Thyroid gland (tissue), 4 donors: ENCODE measurements at regions not wholly inside any gene's neighbourhood (a gene's known extent, or its start where the extent isn't known, plus 50 kb on each side); places are given as distances from the start of the nearest gene placed in this dataset.

ENCODE experiments used
- DNase-seq, 2 donors: peaks; one replicate each; pipeline ENCODE4 v3.0.0-alpha.2; 2019
- H3K27ac ChIP-seq, 3 donors: fragments of 200-600 bp; sonication (generic); 1 replicate in 2 of 3; 2 replicates in 1 of 3; pipeline ENCODE4 v1.5.1; 2016 to 2019; ENCODE audit warnings: mild to moderate bottlenecking in 1 of 3, moderate library complexity in 1 of 3
- H3K27me3 ChIP-seq: fragments of 200-600 bp; sonication (generic); one replicate; pipeline ENCODE4 v1.5.1; 2019
- H3K36me3 ChIP-seq, 2 donors: fragments of 200-600 bp; sonication (generic); one replicate each; pipeline ENCODE4 v1.5.1; 2016 to 2019
- H3K4me1 ChIP-seq, 2 donors: fragments of 200-600 bp; sonication (generic); one replicate each; pipeline ENCODE4 v1.5.1; 2017 to 2019
- H3K4me3 ChIP-seq, 3 donors: fragments of 200-600 bp; sonication (generic); replicated peaks in 1 of 3; 1 replicate in 2 of 3; 2 replicates in 1 of 3; pipeline ENCODE4 v1.5.1; 2016; ENCODE audit warnings: mild to moderate bottlenecking in 1 of 3
- H3K9me3 ChIP-seq: fragments of 200-600 bp; sonication (generic); one replicate; pipeline ENCODE4 v1.5.1; 2017
- POLR2A ChIP-seq, 2 donors: fragments of 450-650 bp; IDR thresholded peaks; one replicate each; pipeline ENCODE4 v1.6.1; 2017; ENCODE audit warnings: antibody characterized with exemption in 2 of 2, mild to moderate bottlenecking in 2 of 2, moderate library complexity in 1 of 2
- WGBS, 2 donors: methylation state at CpG; one replicate each; pipeline ENCODE4 v1.1.5; 2017; 5-methylcytosine and 5-hydroxymethylcytosine counted together
- intact Hi-C: fragments of 100-400 bp; cut with DNase I; formaldehyde crosslinking; loops from one replicate; pipeline ENCODE4 v1.15.1; 2023
- TF ChIP-seq, protein P1 (sequence below), 6 experiments: fragments of 200-600 bp in 3 of 6; fragments of 450-650 bp in 3 of 6; sonication (generic) in 3 of 6; IDR thresholded peaks; one replicate each; pipeline ENCODE4 v1.5.1; 2016 to 2019; ENCODE audit warnings: antibody characterized with exemption in 6 of 6, mild to moderate bottlenecking in 2 of 6, inconsistent platforms in 1 of 6, moderate library complexity in 1 of 6

DNA sequence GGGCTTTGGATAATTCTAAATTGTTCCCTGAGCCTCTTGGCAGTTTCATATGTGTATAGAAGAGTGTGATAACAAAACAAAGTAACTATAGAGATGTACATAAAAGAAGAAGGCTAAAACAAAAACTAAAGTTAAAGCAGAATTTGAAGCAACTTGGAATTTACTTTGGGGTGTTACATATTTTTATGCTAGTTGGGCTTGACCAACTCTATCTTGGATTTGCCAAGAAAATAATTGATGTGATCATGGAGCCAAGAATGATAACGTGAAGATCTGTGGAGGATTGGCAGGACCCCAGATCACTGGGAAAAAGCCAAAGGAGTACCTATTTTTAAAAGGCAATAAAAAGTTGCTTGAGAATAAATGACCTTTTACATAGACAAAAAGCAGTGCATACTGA is 206.9 kb downstream of the LMO4 start:
- no peaks in the 10 kb centered on the region for H3K9me3 ChIP-seq
- no peaks in the 10 kb centered on the region for H3K27me3 ChIP-seq
- no peaks in the 10 kb centered on the region for H3K4me1 ChIP-seq
- H3K36me3 ChIP-seq, result no peaks in the 10 kb centered on the region
- TF ChIP-seq POLR2A (IDR thresholded peaks at IDR 0.05), result no peak
- TF ChIP-seq, protein P1, sequence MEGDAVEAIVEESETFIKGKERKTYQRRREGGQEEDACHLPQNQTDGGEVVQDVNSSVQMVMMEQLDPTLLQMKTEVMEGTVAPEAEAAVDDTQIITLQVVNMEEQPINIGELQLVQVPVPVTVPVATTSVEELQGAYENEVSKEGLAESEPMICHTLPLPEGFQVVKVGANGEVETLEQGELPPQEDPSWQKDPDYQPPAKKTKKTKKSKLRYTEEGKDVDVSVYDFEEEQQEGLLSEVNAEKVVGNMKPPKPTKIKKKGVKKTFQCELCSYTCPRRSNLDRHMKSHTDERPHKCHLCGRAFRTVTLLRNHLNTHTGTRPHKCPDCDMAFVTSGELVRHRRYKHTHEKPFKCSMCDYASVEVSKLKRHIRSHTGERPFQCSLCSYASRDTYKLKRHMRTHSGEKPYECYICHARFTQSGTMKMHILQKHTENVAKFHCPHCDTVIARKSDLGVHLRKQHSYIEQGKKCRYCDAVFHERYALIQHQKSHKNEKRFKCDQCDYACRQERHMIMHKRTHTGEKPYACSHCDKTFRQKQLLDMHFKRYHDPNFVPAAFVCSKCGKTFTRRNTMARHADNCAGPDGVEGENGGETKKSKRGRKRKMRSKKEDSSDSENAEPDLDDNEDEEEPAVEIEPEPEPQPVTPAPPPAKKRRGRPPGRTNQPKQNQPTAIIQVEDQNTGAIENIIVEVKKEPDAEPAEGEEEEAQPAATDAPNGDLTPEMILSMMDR (IDR thresholded peaks at IDR 0.05), result no peak
- H3K27ac ChIP-seq, result no peak overlapping the region
- WGBS, 2 donors, result 24 to 67% methylated on average over 1 of the region's 1 CpG
- DNase-seq, result no peak
- intact Hi-C loops, result no loop called here
- no peak overlapping the region for H3K4me3 ChIP-seq

DNA sequence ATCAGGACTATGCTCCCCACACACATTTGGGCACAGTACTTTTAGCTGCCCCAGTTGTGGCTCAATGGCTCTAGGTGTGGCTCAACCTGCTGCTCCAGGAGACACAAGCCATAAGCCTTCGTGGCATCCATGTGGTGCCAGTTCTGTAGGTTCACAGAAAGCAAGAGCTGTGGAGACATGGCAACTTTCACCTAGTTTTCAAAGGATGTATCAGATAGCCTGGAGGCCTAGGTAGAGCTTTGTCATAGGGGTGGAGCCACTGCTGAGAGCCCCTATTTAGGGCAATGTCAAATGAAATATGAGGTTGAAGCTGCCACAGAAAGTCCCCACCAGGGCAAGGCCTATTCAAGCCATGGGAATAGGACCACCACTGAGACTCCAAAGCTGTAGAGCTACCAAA is 210.5 kb downstream of the LMO4 start:
- H3K4me3 ChIP-seq, result no peak overlapping the region
- intact Hi-C loops, result no loop called here
- H3K27me3 ChIP-seq, result no peaks in the 10 kb centered on the region
- no peaks in the 10 kb centered on the region for H3K36me3 ChIP-seq
- no peaks in the 10 kb centered on the region for H3K9me3 ChIP-seq
- 75 to 89% methylated on average over 1 of the region's 1 CpG for WGBS, 2 donors
- TF ChIP-seq POLR2A (IDR thresholded peaks at IDR 0.05), result no peak
- TF ChIP-seq, protein P1 (IDR thresholded peaks at IDR 0.05), result no peak
- no peaks in the 10 kb centered on the region for H3K4me1 ChIP-seq
- DNase-seq, result no peak
- no peak overlapping the region for H3K27ac ChIP-seq

DNA sequence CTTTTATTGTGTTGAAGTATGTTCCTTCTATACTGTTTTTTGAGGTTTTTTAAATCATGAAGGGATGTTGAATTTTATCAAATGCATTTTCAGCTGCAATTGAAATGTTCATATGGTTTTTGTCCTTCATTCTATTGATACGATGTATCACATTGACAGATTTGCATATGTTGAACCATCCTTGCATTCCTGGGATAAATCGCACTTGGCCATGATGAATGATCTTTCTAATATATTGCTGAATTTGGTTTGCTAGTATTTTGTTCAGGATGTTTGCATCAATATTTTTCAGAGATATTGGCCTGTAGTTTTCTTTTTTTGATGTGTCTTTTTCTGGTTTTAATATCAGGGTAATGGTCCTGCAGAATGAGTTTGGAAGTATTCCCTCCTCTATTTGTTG is 214.0 kb downstream of the LMO4 start:
- Histone ChIP-seq H3K4me1 (no peaks in the 10 kb centered on the region), H3K27ac (no peak overlapping the region), H3K27me3 (no peaks in the 10 kb centered on the region), H3K4me3 (no peak overlapping the region), H3K9me3 (no peaks in the 10 kb centered on the region), H3K36me3 (no peaks in the 10 kb centered on the region)
- no peak for DNase-seq
- TF ChIP-seq POLR2A (IDR thresholded peaks at IDR 0.05), result no peak
- TF ChIP-seq, protein P1 (IDR thresholded peaks at IDR 0.05), result no peak
- 94 to 95% methylated on average over 2 of the region's 2 CpGs for WGBS, 2 donors
- intact Hi-C loops, result no loop called here

DNA sequence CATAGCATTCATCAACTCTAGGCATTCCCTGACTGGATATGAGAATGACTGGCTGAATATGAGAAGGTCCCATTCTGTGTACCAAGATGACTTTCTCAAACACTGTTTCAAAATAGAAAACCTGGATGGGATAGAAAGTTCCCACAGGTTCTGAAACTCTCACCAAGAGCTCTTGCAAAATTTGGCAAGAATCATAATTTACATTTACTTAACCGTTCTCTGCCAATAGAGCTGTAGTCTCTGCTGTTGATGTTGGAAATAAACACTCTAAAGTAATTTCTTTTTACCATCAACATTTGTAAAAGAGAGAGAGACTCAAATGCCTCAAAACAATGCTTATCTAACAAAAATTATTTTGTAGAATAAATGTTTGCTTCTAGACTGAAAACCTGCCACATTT is 221.1 kb downstream of the LMO4 start:
- Histone ChIP-seq H3K9me3 (no peaks in the 10 kb centered on the region), H3K4me3 (no peak overlapping the region), H3K4me1 (no peaks in the 10 kb centered on the region), H3K27ac (no peak overlapping the region), H3K27me3 (no peaks in the 10 kb centered on the region), H3K36me3 (no peaks in the 10 kb centered on the region)
- no peak for TF ChIP-seq POLR2A (IDR thresholded peaks at IDR 0.05)
- TF ChIP-seq, protein P1 (IDR thresholded peaks at IDR 0.05), result no peak
- intact Hi-C loops, result no loop called here
- WGBS, 2 donors, result 45 to 64% methylated on average over 1 of the region's 1 CpG
- DNase-seq, result no peak

DNA sequence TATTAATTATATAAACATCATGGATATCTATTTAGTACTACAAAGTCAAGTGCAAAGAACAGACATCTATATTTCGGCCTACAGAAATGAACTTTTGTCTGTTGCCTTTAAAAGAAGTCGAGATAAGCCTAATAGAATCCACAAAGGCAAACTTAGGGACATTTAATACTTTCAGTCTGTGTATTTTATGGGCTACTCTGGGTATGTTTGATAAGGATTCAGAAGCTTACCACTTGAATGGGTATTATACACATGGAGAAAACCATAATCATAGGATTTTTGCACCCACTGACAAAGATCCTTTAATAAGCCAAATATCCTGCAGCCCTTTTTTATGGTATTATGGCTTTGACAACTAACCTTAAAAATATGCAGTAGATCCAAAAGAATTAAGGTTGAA is 224.8 kb downstream of the LMO4 start:
- Histone ChIP-seq H3K4me1 (no peaks in the 10 kb centered on the region), H3K27ac (no peak overlapping the region), H3K9me3 (no peaks in the 10 kb centered on the region), H3K27me3 (no peaks in the 10 kb centered on the region), H3K36me3 (no peaks in the 10 kb centered on the region), H3K4me3 (no peak overlapping the region)
- intact Hi-C loops, result no loop called here
- DNase-seq, result no peak
- WGBS, 2 donors, result 91 to 95% methylated on average over 2 of the region's 2 CpGs
- TF ChIP-seq, protein P1 (IDR thresholded peaks at IDR 0.05), result no peak
- TF ChIP-seq POLR2A (IDR thresholded peaks at IDR 0.05), result no peak
